Endothelial cell of umbilical vein (primary cell): ENCODE measurements at regions not wholly inside any gene's neighbourhood (a gene's known extent, or its start where the extent isn't known, plus 50 kb on each side); places are given as distances from the start of the nearest gene placed in this dataset.

Experiments used
- BruUV-seq: library from RNA; stranded (reverse); fragments of 400-500 nt; replicated peaks from 2 replicates; lab custom pipeline; 2021; lab: Mats Ljungman, UMichigan
- CTCF ChIA-PET: fragments of 300-600, 350-600 bp; sonication (Branson Sonifier 250); formaldehyde crosslinking; loops from one replicate; lab custom pipeline; 2021; ENCODE audit warnings: antibody characterized with exemption, inconsistent platforms; lab: Charles Lee
- POLR2A ChIA-PET: fragments of 300-600, 350-600 bp; sonication (Branson Sonifier 250); formaldehyde crosslinking; loops from one replicate; lab custom pipeline; 2021; ENCODE audit warnings: antibody characterized with exemption, inconsistent platforms; lab: Charles Lee
- DNase-seq: peaks from one replicate; pipeline ENCODE4 v3.0.0-alpha.2; 2011; ENCODE audit warnings: low read depth, low spot score
- FAIRE-seq: peaks from 2 replicates; lab custom pipeline; 2011; peaks lifted over from hg19 to GRCh38; lab: Jason Lieb, UNC
- H2AFZ ChIP-seq: 2 replicates; pipeline ENCODE4 v1.6.0; 2012; ENCODE audit warnings: low read depth, low read length, control low read depth, inconsistent platforms
- H3K27ac ChIP-seq: 2 replicates; pipeline ENCODE4 v1.5.1; 2011; ENCODE audit warnings: low read depth, mild to moderate bottlenecking, control low read depth, low read length, moderate library complexity; ENCODE audit not compliant: insufficient read depth
- H3K27me3 ChIP-seq, 2 experiments: 2 replicates each; pipeline versions ENCODE4 v1.6.0 to v1.6.1; 2011; ENCODE audit warnings: low read length in 2 of 2, mixed read lengths in 1 of 2; ENCODE audit not compliant: control insufficient read depth in 2 of 2, insufficient read depth in 2 of 2
- H3K36me3 ChIP-seq, 2 experiments: 2 replicates in 1 of 2; 3 replicates in 1 of 2; pipeline ENCODE4 v1.5.1; 2011; ENCODE audit warnings: low read length in 2 of 2, mild to moderate bottlenecking in 1 of 2, moderate library complexity in 1 of 2; ENCODE audit not compliant: control insufficient read depth in 2 of 2, insufficient read depth in 2 of 2; ENCODE audit errors: extremely low read depth in 1 of 2
- H3K4me1 ChIP-seq: 3 replicates; pipeline ENCODE4 v1.5.1; 2011; ENCODE audit warnings: mild to moderate bottlenecking, low read length; ENCODE audit not compliant: control insufficient read depth, insufficient read depth; ENCODE audit errors: extremely low read depth
- H3K4me2 ChIP-seq: 2 replicates; pipeline ENCODE4 v1.6.1; 2011; ENCODE audit warnings: low read length, control low read depth, mixed read lengths; ENCODE audit not compliant: insufficient read depth
- H3K4me3 ChIP-seq, 3 experiments: fragments of 200-600 bp in 1 of 3; sonication (generic), shearing (Covaris generic) in 1 of 3; replicated peaks in 1 of 3; 2 replicates each; pipeline ENCODE4 v1.5.1; 2011 to 2016; ENCODE audit warnings: control low read depth in 3 of 3, low read length in 3 of 3, mild to moderate bottlenecking in 2 of 3, inconsistent platforms in 1 of 3, low read depth in 1 of 3, moderate library complexity in 1 of 3; ENCODE audit not compliant: insufficient read depth in 1 of 3
- H3K79me2 ChIP-seq: 2 replicates; pipeline ENCODE4 v1.6.0; 2012; ENCODE audit warnings: low read length, inconsistent platforms; ENCODE audit not compliant: control insufficient read depth, insufficient read depth
- H3K9ac ChIP-seq: replicated peaks from 2 replicates; pipeline ENCODE3; 2011; ENCODE audit warnings: low read length, control low read depth; ENCODE audit not compliant: insufficient read depth; ENCODE audit errors: extremely low read depth
- H3K9me1 ChIP-seq: replicated peaks from 3 replicates; pipeline ENCODE4 v1.6.0; 2011; ENCODE audit warnings: mild to moderate bottlenecking, low read length; ENCODE audit not compliant: control insufficient read depth, insufficient read depth; ENCODE audit errors: extremely low read depth
- H3K9me3 ChIP-seq: replicated peaks from 2 replicates; pipeline ENCODE4 v1.5.1; 2012; ENCODE audit warnings: low read length, inconsistent platforms; ENCODE audit not compliant: control insufficient read depth, insufficient read depth
- H4K20me1 ChIP-seq: replicated peaks from 2 replicates; pipeline ENCODE3; 2011; ENCODE audit warnings: mild to moderate bottlenecking, low read length; ENCODE audit not compliant: control insufficient read depth, insufficient read depth; ENCODE audit errors: extremely low read depth
- EZH2 ChIP-seq: IDR thresholded peaks from 2 replicates; pipeline ENCODE4 v1.6.1; 2012; ENCODE audit warnings: borderline replicate concordance, low read depth, mild to moderate bottlenecking, moderate library complexity, low read length, inconsistent platforms; ENCODE audit not compliant: severe bottlenecking
- FOS ChIP-seq: IDR thresholded peaks from 2 replicates; pipeline ENCODE4 v1.6.1; 2011; ENCODE audit warnings: mild to moderate bottlenecking, low read length, moderate library complexity, borderline replicate concordance; ENCODE audit not compliant: insufficient read depth
- GATA2 ChIP-seq: IDR thresholded peaks from 2 replicates; pipeline ENCODE4 v1.7.0; 2011; ENCODE audit warnings: low read depth, mild to moderate bottlenecking, moderate library complexity, mixed read lengths, low read length; ENCODE audit not compliant: insufficient read length, insufficient read depth
- JUN ChIP-seq: IDR thresholded peaks from 2 replicates; pipeline ENCODE4 v1.6.1; 2011; ENCODE audit warnings: borderline replicate concordance, low read depth; ENCODE audit not compliant: insufficient read length, insufficient read depth
- MYC ChIP-seq: IDR thresholded peaks from one replicate; pipeline ENCODE4 v1.6.1; 2011; ENCODE audit warnings: mild to moderate bottlenecking, low read depth, low read length
- POLR2A ChIP-seq: IDR thresholded peaks from 2 replicates; pipeline ENCODE4 v1.6.1; 2012; ENCODE audit warnings: low read depth, mild to moderate bottlenecking, control low read depth, low read length
- POLR2AphosphoS5 ChIP-seq: IDR thresholded peaks from 2 replicates; pipeline ENCODE4 v1.6.1; 2012; ENCODE audit warnings: low read depth, mild to moderate bottlenecking, control low read depth, low read length, moderate library complexity; ENCODE audit not compliant: insufficient read depth
- dilution Hi-C: fragments of 300-500 bp; cut with MboI; formaldehyde crosslinking; loops from one replicate; pipeline ENCODE4 v1.15.0; 2019; ENCODE audit warnings: low sequenced_read_pairs; ENCODE audit not compliant: extremely low pct_ligation_motif_present
- intact Hi-C: fragments of 100-400 bp; cut with micrococcal nuclease; formaldehyde crosslinking; loops from one replicate; pipeline ENCODE4 v1.10.0; 2022
- TF ChIP-seq, protein P1 (sequence below): IDR thresholded peaks from 2 replicates; pipeline ENCODE4 v1.6.1; 2011; ENCODE audit not compliant: insufficient read depth, insufficient read length
- TF ChIP-seq, protein P2 (sequence below), 2 donors: IDR thresholded peaks; 1 replicate in 1 of 2; 2 replicates in 1 of 2; pipeline ENCODE4 v1.5.1; 2011; ENCODE audit warnings: low read length in 2 of 2, mild to moderate bottlenecking in 2 of 2, moderate library complexity in 2 of 2, control low read depth in 1 of 2, inconsistent platforms in 1 of 2, low read depth in 1 of 2; ENCODE audit not compliant: insufficient read depth in 1 of 2; ENCODE audit errors: extremely low read depth in 1 of 2

DNA sequence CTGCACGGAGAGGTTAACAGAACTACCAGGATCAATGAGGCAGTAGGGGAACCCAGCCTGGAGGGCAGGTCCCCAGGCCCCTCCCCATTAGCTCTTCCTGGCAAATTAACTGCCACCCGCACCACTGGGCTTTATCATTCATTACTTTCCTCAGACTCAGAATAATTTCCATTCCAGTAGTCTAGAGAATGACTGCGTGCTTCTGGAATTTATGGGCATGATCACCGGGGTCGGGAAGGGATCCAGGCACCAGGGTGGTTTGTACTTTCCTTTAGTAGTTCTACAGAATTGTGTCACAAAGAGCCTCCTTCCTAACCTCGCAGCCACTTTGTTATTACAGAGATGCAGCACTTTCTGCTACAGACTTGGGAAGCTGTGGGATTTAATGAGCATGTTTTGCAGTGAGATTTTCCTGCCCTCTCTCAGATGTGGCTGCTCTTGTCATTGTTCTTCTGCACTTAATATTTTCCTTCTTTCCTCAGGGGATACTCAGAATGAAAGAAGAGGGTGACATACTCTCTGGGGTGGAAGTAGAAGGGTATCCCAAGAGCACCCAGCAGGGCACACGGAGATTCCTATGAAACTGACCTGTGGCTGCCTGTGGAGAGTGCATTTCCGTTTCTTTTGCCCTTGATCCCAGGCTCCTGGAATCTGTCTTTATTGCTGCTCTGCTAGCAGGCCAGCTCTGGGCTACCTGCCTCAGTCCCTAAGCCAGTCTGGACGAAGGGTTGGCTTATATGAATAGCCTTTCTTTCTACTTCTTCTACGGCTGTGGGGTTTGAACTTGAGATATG is 285.0 kb upstream of the SLC10A2 start:
- H3K27me3 ChIP-seq, result no peaks in the 10 kb centered on the region
- H3K79me2 ChIP-seq, result no peaks in the 10 kb centered on the region
- no peak for FAIRE-seq
- no peak overlapping the region for H3K4me3 ChIP-seq
- peaks cover 6% of the 10 kb centered on the region for H3K9me3 ChIP-seq
- no peak for DNase-seq
- dilution Hi-C loops (no loop called here), intact Hi-C loops (no loop called here)
- TF ChIP-seq FOS (no peak), GATA2 (no peak), POLR2A (no peak), MYC (no peak), POLR2AphosphoS5 (no peak), EZH2 (no peak), JUN (no peak)
- TF ChIP-seq, protein P1, sequence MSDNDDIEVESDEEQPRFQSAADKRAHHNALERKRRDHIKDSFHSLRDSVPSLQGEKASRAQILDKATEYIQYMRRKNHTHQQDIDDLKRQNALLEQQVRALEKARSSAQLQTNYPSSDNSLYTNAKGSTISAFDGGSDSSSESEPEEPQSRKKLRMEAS, result no peak
- TF ChIP-seq, protein P2, sequence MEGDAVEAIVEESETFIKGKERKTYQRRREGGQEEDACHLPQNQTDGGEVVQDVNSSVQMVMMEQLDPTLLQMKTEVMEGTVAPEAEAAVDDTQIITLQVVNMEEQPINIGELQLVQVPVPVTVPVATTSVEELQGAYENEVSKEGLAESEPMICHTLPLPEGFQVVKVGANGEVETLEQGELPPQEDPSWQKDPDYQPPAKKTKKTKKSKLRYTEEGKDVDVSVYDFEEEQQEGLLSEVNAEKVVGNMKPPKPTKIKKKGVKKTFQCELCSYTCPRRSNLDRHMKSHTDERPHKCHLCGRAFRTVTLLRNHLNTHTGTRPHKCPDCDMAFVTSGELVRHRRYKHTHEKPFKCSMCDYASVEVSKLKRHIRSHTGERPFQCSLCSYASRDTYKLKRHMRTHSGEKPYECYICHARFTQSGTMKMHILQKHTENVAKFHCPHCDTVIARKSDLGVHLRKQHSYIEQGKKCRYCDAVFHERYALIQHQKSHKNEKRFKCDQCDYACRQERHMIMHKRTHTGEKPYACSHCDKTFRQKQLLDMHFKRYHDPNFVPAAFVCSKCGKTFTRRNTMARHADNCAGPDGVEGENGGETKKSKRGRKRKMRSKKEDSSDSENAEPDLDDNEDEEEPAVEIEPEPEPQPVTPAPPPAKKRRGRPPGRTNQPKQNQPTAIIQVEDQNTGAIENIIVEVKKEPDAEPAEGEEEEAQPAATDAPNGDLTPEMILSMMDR (IDR thresholded peaks at IDR 0.05; ENCODE audit: extremely low read depth in 1 of 2, insufficient read depth in 1 of 2, low read depth in 1 of 2, low read length in 2 of 2), result no peak
- no TSS peak for BruUV-seq
- H4K20me1 ChIP-seq, result no peaks in the 10 kb centered on the region
- H3K9me1 ChIP-seq, result no peaks in the 10 kb centered on the region
- no peak overlapping the region for H3K9ac ChIP-seq
- H3K4me1 ChIP-seq, result no peaks in the 10 kb centered on the region
- H2AFZ ChIP-seq, result no peak overlapping the region
- no peak overlapping the region for H3K27ac ChIP-seq
- no peaks in the 10 kb centered on the region for H3K36me3 ChIP-seq
- no peak overlapping the region for H3K4me2 ChIP-seq
- ChIA-PET CTCF (no interaction called here), POLR2A (no interaction called here)
